PC-9 (cell line): ENCODE measurements at regions not wholly inside any gene's neighbourhood (a gene's known extent, or its start where the extent isn't known, plus 50 kb on each side); places are given as distances from the start of the nearest gene placed in this dataset.

Source experiments
- CTCF ChIP-seq: fragments of 200-600 bp; sonication (generic); conservative IDR thresholded peaks from 2 replicates; pipeline ENCODE4 v1.6.1; 2017; ENCODE audit warnings: mixed run types, antibody characterized with exemption, mild to moderate bottlenecking, moderate library complexity
- EZH2 ChIP-seq: fragments of 200-600 bp; sonication (generic); IDR thresholded peaks from 2 replicates; pipeline ENCODE4 v1.8.0; 2017; ENCODE audit warnings: antibody characterized with exemption, low read depth

- TF ChIP-seq CTCF, result no peak
- TF ChIP-seq EZH2, result no peak
Measured at GRCh38 chr22:49212466-49212865, 615.2 kb downstream of the BRD1 start.
